Activated naive CD4-positive, alpha-beta T cell treated with anti-CD3 and anti-CD28 coated beads, Interleukin-2, amount 10 ng/mL, durations not matched to agents 7 days and 5 days (primary cell): ENCODE measurements at regions not wholly inside any gene's neighbourhood (a gene's known extent, or its start where the extent isn't known, plus 50 kb on each side); places are given as distances from the start of the nearest gene placed in this dataset.

Experiments
- CTCF ChIA-PET: fragments of 350-600 bp; sonication (Branson Sonifier 250); formaldehyde crosslinking; loops from one replicate; lab custom pipeline; 2021; ENCODE audit warnings: antibody characterized with exemption; lab: Charles Lee
- DNase-seq: peaks from one replicate; pipeline ENCODE4 v3.0.0-alpha.2; 2020
- H3K27ac Mint-ChIP-seq: one replicate; pipeline ENCODE4 v1.8.0; 2021; ENCODE audit warnings: mild to moderate bottlenecking, moderate library complexity, mixed read lengths
- H3K27me3 Mint-ChIP-seq: one replicate; pipeline ENCODE4 v1.8.0; 2021; ENCODE audit warnings: mild to moderate bottlenecking, mixed read lengths
- H3K36me3 Mint-ChIP-seq: one replicate; pipeline ENCODE4 v1.8.0; 2021; ENCODE audit warnings: mixed read lengths
- H3K4me1 Mint-ChIP-seq: one replicate; pipeline ENCODE4 v1.8.0; 2021; ENCODE audit warnings: mixed read lengths
- H3K4me3 Mint-ChIP-seq: one replicate; pipeline ENCODE4 v1.8.0; 2021; ENCODE audit warnings: mild to moderate bottlenecking, moderate library complexity, mixed read lengths
- H3K9me3 Mint-ChIP-seq: one replicate; pipeline ENCODE4 v1.8.0; 2021; ENCODE audit warnings: mixed read lengths

DNA sequence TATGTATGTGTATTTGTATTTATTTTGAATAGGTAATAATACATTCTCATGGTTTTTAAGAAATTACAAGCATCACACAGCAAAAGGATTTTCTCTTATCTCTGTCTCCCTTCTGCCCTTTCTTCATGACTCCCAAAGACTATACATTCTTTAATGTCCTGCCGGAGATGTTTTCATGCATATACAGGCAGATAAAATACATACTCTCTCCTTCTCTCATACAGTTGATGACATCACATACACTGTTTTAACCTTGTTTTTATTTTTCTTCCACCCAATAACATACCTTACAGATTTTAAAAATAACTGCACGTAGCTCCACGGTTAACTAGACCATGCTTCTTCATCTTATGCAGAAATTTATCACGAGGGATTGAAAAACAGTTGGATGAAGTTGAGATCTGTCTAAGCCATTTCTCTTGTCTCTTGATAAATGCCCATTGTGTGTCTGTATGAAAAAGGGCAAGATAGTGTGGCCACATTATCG lies 249.8 kb downstream of the EDEM1 start:
- H3K27me3 Mint-ChIP-seq: no peaks in the 10 kb centered on the region

GRCh38 chr3:5437783-5438323 lies 250.3 kb downstream of the EDEM1 start:
- no peak for DNase-seq
- no peak overlapping the region for H3K27ac Mint-ChIP-seq
- no peaks in the 10 kb centered on the region for H3K36me3 Mint-ChIP-seq
- no peaks in the 10 kb centered on the region for H3K9me3 Mint-ChIP-seq
- no peaks in the 10 kb centered on the region for H3K4me1 Mint-ChIP-seq
- CTCF ChIA-PET: no interaction called here
- H3K4me3 Mint-ChIP-seq: no peak overlapping the region
- H3K27me3 Mint-ChIP-seq: no peaks in the 10 kb centered on the region

More for the DNA sequence above, 249.8 kb downstream of the EDEM1 start:
- Mint-ChIP-seq H3K4me3 (no peak overlapping the region), H3K4me1 (no peaks in the 10 kb centered on the region), H3K36me3 (no peaks in the 10 kb centered on the region), H3K9me3 (no peaks in the 10 kb centered on the region), H3K27ac (no peak overlapping the region)
- no peak for DNase-seq
- CTCF ChIA-PET: no interaction called here

GRCh38 chr3:5441401-5441800 lies 253.9 kb downstream of the EDEM1 start:
- Mint-ChIP-seq H3K27me3 (no peaks in the 10 kb centered on the region), H3K4me3 (no peak overlapping the region), H3K9me3 (no peaks in the 10 kb centered on the region), H3K36me3 (no peaks in the 10 kb centered on the region), H3K4me1 (no peaks in the 10 kb centered on the region), H3K27ac (no peak overlapping the region)
- CTCF ChIA-PET: no interaction called here
- no peak for DNase-seq

DNA sequence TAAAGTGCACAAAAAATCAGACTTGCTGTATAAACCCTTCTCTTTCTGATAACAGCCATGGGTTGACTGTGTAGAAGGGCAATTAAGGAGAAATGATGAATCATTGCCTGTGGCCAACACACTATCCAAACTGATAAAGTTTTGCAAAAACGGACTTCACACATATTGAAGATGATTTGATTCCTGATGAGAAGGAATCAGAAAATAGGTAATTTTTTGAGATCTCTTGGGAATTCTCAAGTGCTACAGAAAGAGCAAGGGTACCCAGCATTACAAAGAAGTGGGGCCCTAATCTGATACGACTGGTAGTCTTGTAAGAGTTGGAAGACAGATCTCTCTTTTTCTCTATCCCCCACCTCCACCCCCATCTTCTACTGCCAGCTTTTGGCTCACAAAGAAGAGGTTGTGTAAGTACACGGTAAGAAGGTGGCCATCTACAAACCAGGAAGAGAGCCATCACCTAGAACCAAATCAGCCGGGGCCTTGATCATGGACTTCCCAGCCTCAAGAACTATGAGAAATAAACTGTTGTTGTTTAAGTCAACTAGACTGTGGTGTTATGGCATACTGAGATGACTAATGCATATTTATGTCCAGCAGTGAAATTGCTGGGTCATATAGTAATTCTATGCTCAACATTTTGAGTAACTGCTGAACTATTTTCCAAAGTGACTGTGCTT lies 254.7 kb downstream of the EDEM1 start:
- Mint-ChIP-seq H3K9me3 (no peaks in the 10 kb centered on the region), H3K27me3 (no peaks in the 10 kb centered on the region)
- CTCF ChIA-PET: no interaction called here

GRCh38 chr3:5442786-5443138 lies 255.3 kb downstream of the EDEM1 start:
- Mint-ChIP-seq H3K27me3 (no peaks in the 10 kb centered on the region), H3K27ac (no peak overlapping the region), H3K4me1 (no peaks in the 10 kb centered on the region), H3K36me3 (no peaks in the 10 kb centered on the region), H3K9me3 (no peaks in the 10 kb centered on the region), H3K4me3 (no peak overlapping the region)
- CTCF ChIA-PET: no interaction called here
- no peak for DNase-seq

More for the DNA sequence above, 254.7 kb downstream of the EDEM1 start:
- H3K4me1 Mint-ChIP-seq: no peaks in the 10 kb centered on the region
- no peak overlapping the region for H3K4me3 Mint-ChIP-seq
- no peaks in the 10 kb centered on the region for H3K36me3 Mint-ChIP-seq
- H3K27ac Mint-ChIP-seq: no peak overlapping the region
- no peak for DNase-seq

GRCh38 chr3:5444253-5444652 lies 256.7 kb downstream of the EDEM1 start:
- no peaks in the 10 kb centered on the region for H3K27me3 Mint-ChIP-seq
- no peak for DNase-seq
- no peak overlapping the region for H3K4me3 Mint-ChIP-seq
- no peak overlapping the region for H3K27ac Mint-ChIP-seq
- CTCF ChIA-PET: no interaction called here
- no peaks in the 10 kb centered on the region for H3K36me3 Mint-ChIP-seq
- no peaks in the 10 kb centered on the region for H3K9me3 Mint-ChIP-seq
- H3K4me1 Mint-ChIP-seq: no peaks in the 10 kb centered on the region

GRCh38 chr3:5445676-5446201 lies 258.2 kb downstream of the EDEM1 start:
- CTCF ChIA-PET: interaction anchor here (0.6 kb wide), 1 partner anchor 1642 kb away, joined by 3 read pairs; no protein-coding TSS in a partner anchor
- no peaks in the 10 kb centered on the region for H3K4me1 Mint-ChIP-seq
- H3K27me3 Mint-ChIP-seq: no peaks in the 10 kb centered on the region
- H3K9me3 Mint-ChIP-seq: no peaks in the 10 kb centered on the region
- no peak for DNase-seq
- H3K4me3 Mint-ChIP-seq: no peak overlapping the region
- no peaks in the 10 kb centered on the region for H3K36me3 Mint-ChIP-seq
- no peak overlapping the region for H3K27ac Mint-ChIP-seq

DNA sequence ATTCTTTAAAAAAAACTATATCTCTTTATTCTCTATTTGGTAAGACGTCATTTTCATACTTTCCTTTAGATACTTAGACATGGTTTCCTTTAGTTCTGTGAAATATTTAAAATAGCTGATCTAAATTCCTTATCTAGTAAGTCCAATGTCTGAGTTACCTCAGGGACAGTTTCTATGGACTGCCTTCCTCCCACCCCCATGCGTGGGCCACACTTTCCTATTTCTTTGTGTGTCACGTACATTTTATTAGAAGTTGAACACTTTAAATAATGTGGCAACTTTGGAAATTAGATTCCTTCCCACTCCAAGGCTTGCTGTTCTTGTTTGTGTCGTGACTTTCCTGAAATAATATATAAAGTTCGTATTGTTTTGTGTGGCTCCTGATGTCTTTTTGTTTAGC lies 260.7 kb downstream of the EDEM1 start:
- Mint-ChIP-seq H3K27ac (no peak overlapping the region), H3K9me3 (no peaks in the 10 kb centered on the region), H3K36me3 (no peaks in the 10 kb centered on the region), H3K4me1 (no peaks in the 10 kb centered on the region), H3K4me3 (no peak overlapping the region), H3K27me3 (no peaks in the 10 kb centered on the region)
- CTCF ChIA-PET: interaction anchor here (1.2 kb wide), 1 partner anchor 20 kb away, joined by 3 read pairs; no protein-coding TSS in a partner anchor
- no peak for DNase-seq

DNA sequence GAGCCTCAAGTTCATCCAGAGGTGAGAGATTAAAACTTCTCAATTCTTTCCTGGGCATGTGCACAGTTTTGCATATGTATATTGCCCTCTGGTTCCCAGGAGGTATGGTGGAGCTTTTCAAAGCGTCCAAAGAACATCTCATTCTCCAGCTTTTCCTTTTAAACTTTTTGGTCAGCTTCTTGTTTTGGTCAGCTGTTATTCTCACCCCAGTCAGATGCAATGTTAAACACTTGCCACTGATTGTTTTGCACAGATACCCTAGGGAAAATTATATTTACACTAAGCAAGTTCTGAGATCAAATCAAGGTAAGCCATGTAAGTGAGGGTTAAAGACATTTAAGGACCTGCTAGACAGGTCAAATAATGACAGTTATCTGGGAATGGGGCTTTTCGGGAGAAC lies 261.3 kb downstream of the EDEM1 start:
- Mint-ChIP-seq H3K36me3 (no peaks in the 10 kb centered on the region), H3K4me1 (no peaks in the 10 kb centered on the region), H3K9me3 (no peaks in the 10 kb centered on the region), H3K27ac (no peak overlapping the region), H3K4me3 (no peak overlapping the region), H3K27me3 (no peaks in the 10 kb centered on the region)
- no peak for DNase-seq
- CTCF ChIA-PET: interaction anchor here (1.2 kb wide), 1 partner anchor 20 kb away, joined by 3 read pairs; no protein-coding TSS in a partner anchor

DNA sequence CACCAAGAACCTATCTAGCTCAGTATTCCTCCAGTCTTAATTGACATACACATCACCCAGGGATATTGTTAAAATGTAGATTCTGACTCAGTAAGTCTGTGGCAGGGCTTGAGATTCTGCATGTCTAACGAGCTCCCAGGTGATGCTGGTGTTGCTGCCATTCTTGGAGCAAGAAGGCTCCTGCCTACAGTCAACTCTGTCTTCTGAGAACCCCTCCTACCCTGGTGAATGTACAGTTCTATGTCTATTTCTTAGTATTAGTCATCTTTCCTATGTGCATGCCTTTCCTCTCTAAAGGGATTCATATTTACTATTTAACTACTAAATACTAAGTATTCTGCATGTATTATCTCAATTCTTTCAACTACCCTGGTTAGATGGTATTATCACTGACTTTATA lies 268.7 kb downstream of the EDEM1 start:
- no peaks in the 10 kb centered on the region for H3K4me1 Mint-ChIP-seq
- CTCF ChIA-PET: no interaction called here
- DNase-seq: no peak
- no peak overlapping the region for H3K4me3 Mint-ChIP-seq
- H3K9me3 Mint-ChIP-seq: no peaks in the 10 kb centered on the region
- no peaks in the 10 kb centered on the region for H3K36me3 Mint-ChIP-seq
- no peaks in the 10 kb centered on the region for H3K27me3 Mint-ChIP-seq
- H3K27ac Mint-ChIP-seq: no peak overlapping the region

DNA sequence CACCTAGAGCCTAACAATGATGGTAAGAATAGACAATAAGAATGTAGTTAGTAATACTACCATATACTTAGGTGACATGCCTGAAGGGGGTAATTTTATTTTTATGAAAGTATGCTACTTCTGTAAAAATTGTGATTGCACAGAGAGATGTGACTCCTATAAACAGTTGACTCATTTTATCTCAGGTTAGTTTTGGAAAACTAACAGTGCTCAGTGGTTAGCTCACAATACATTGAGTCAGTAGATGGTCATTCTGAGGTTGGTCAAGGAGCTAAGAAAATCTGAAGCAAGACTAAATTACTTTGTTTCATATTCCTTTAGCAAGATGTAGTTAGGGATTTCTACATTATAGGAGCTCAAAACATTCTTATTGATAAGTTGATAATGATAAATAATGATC lies 271.0 kb downstream of the EDEM1 start:
- no peak overlapping the region for H3K4me3 Mint-ChIP-seq

DNA sequence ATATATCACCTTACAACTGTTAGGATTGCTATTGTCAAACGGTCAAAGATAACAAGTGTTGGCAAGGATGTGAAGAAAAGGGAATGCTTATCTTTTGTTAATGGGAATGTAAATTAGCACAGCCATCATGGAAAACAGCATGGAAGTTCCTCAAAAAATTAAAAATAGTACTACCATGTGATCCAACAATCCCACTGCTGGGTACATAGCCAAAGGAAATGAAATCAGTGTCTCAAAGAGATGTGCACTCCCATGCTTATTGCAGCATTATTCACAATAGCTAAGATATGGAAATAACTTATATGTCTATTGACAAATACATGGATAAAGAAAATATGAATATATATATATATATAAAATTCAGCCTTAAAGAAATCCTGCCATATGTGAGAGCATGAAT lies 274.6 kb downstream of the EDEM1 start:
- Mint-ChIP-seq H3K36me3 (no peaks in the 10 kb centered on the region), H3K9me3 (no peaks in the 10 kb centered on the region), H3K27ac (no peak overlapping the region), H3K4me1 (no peaks in the 10 kb centered on the region), H3K27me3 (no peaks in the 10 kb centered on the region), H3K4me3 (no peak overlapping the region)
- CTCF ChIA-PET: no interaction called here
- DNase-seq: no peak

More for the DNA sequence above, 271.0 kb downstream of the EDEM1 start:
- no peaks in the 10 kb centered on the region for H3K4me1 Mint-ChIP-seq
- H3K27ac Mint-ChIP-seq: no peak overlapping the region
- no peaks in the 10 kb centered on the region for H3K9me3 Mint-ChIP-seq
- H3K36me3 Mint-ChIP-seq: no peaks in the 10 kb centered on the region
- CTCF ChIA-PET: no interaction called here
- DNase-seq: no peak
- no peaks in the 10 kb centered on the region for H3K27me3 Mint-ChIP-seq

GRCh38 chr3:5463991-5464390 lies 276.5 kb downstream of the EDEM1 start:
- CTCF ChIA-PET: no interaction called here
- DNase-seq: no peak
- no peak overlapping the region for H3K27ac Mint-ChIP-seq

GRCh38 chr3:5464649-5465048 lies 277.1 kb downstream of the EDEM1 start:
- no peaks in the 10 kb centered on the region for H3K36me3 Mint-ChIP-seq
- no peaks in the 10 kb centered on the region for H3K4me1 Mint-ChIP-seq
- H3K9me3 Mint-ChIP-seq: no peaks in the 10 kb centered on the region
- CTCF ChIA-PET: no interaction called here
- no peak for DNase-seq
- no peaks in the 10 kb centered on the region for H3K27me3 Mint-ChIP-seq
- H3K4me3 Mint-ChIP-seq: no peak overlapping the region
- H3K27ac Mint-ChIP-seq: no peak overlapping the region

More at GRCh38 chr3:5463991-5464390, 276.5 kb downstream of the EDEM1 start:
- H3K4me3 Mint-ChIP-seq: no peak overlapping the region
- no peaks in the 10 kb centered on the region for H3K27me3 Mint-ChIP-seq
- H3K4me1 Mint-ChIP-seq: no peaks in the 10 kb centered on the region
- no peaks in the 10 kb centered on the region for H3K9me3 Mint-ChIP-seq
- H3K36me3 Mint-ChIP-seq: no peaks in the 10 kb centered on the region

GRCh38 chr3:5465183-5465582 lies 277.7 kb downstream of the EDEM1 start:
- H3K27me3 Mint-ChIP-seq: no peaks in the 10 kb centered on the region
- H3K27ac Mint-ChIP-seq: no peak overlapping the region
- DNase-seq: no peak
- CTCF ChIA-PET: no interaction called here
- no peaks in the 10 kb centered on the region for H3K4me1 Mint-ChIP-seq
- no peak overlapping the region for H3K4me3 Mint-ChIP-seq
- no peaks in the 10 kb centered on the region for H3K9me3 Mint-ChIP-seq
- no peaks in the 10 kb centered on the region for H3K36me3 Mint-ChIP-seq
